IPS-18c (cell line): ENCODE measurements at regions not wholly inside any gene's neighbourhood (a gene's known extent, or its start where the extent isn't known, plus 50 kb on each side); places are given as distances from the start of the nearest gene placed in this dataset.

Experiments
- H3K4me3 ChIP-seq: 2 replicates; pipeline ENCODE4 v1.7.0; 2013; ENCODE audit warnings: low read depth, mild to moderate bottlenecking, low read length, moderate library complexity; ENCODE audit not compliant: insufficient read depth
- H3K9me3 ChIP-seq: one replicate; pipeline ENCODE4 v1.6.1; 2013; ENCODE audit warnings: mild to moderate bottlenecking, low read length, moderate library complexity; ENCODE audit not compliant: control insufficient read depth, insufficient read depth

DNA sequence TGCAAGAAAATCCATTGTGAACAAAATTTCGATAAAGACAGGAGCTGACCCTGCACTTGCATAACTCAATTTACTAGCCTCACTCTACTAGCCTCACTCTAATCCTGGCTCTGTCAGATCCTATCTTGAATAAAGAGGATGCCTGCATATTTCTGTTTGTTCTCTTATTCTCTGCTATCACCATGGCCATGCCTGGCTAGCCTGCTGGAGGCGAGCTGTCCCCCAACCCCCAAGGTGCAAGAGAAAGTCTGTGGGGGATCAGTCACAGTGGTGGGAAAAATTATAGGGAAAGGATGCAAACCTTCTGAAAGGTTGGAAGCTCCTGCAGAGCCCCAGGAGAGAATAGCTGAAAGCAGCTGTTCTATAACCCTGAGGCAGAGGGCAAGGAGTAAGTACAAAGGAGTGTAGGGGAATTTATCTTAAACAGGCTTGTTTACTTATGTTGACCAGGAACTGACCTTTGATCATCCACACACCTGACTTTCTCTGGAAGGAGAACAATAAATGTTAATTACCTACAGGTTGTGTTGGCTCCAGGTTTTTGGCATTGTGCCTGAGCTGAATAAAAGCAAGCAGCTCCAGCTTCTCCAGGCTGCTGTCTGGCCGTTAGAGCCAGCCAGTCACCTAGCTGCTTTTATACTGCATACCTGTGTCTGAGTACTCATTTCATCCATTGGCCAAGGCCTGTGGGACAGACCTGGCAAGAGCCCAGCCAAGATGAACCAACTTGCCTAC lies 137.7 kb upstream of the RASGRP1 start:
- Histone ChIP-seq H3K4me3 (no peak overlapping the region), H3K9me3 (no peaks in the 10 kb centered on the region)

GRCh38 chr15:38705436-38706219 lies 141.0 kb upstream of the RASGRP1 start:
- Histone ChIP-seq H3K9me3 (no peaks in the 10 kb centered on the region), H3K4me3 (no peak overlapping the region)

- H3K4me3 ChIP-seq, result no peak overlapping the region
- no peaks in the 10 kb centered on the region for H3K9me3 ChIP-seq
Observed at GRCh38 chr15:38706956-38707355, 142.3 kb upstream of the RASGRP1 start.

- Histone ChIP-seq H3K9me3 (no peaks in the 10 kb centered on the region), H3K4me3 (no peak overlapping the region)
Observed at GRCh38 chr15:38707802-38708671, 143.4 kb upstream of the RASGRP1 start.

- Histone ChIP-seq H3K9me3 (no peaks in the 10 kb centered on the region), H3K4me3 (no peak overlapping the region)
Observed at GRCh38 chr15:38708672-38709180, 144.1 kb upstream of the RASGRP1 start.

- H3K9me3 ChIP-seq, result no peaks in the 10 kb centered on the region
- H3K4me3 ChIP-seq, result no peak overlapping the region
Observed at GRCh38 chr15:38709196-38709595, 144.6 kb upstream of the RASGRP1 start.

DNA sequence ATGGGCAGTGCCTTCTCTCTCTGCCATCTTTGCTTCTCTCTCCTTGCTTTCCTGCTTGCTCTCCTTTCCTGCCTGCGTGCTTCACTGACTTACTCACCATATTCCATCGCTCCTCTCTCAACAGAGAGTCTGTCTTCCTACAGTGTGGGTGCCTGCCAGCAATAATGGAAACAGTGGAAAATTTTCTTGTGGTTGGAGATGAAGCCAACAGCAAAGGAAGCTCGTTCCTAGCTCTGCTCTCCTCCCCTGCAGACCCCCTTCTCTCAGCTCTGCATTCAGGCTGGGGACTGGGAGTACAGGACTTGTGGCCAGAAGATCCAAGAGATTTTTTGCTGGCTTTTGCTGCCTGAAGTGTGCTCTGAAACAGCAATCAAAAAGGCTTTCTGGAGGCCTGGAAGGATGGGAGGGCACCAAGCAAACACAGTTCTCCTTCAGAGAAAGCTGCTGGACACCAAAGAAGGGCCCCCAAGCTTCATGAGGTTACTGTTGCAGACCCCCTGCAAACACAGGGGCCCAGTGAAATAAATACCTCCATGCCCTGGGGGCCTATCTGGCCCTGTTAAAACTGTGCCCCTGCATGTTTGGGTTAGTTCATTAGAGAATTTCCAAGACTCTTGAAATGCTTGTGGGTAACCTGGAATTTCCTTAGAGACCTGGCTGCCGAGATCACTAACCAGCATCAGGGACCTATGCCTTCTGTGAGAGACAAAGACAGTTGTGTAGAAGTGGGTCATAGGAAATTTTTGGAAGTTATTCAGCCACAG lies 149.9 kb upstream of the RASGRP1 start:
- no peaks in the 10 kb centered on the region for H3K9me3 ChIP-seq
- H3K4me3 ChIP-seq, result no peak overlapping the region

GRCh38 chr15:38720893-38721567 lies 156.4 kb upstream of the RASGRP1 start:
- no peaks in the 10 kb centered on the region for H3K9me3 ChIP-seq
- H3K4me3 ChIP-seq, result no peak overlapping the region

GRCh38 chr15:38721568-38721945 lies 156.9 kb upstream of the RASGRP1 start:
- H3K4me3 ChIP-seq, result no peak overlapping the region
- no peaks in the 10 kb centered on the region for H3K9me3 ChIP-seq

GRCh38 chr15:38722236-38722635 lies 157.6 kb upstream of the RASGRP1 start:
- no peaks in the 10 kb centered on the region for H3K9me3 ChIP-seq
- H3K4me3 ChIP-seq, result no peak overlapping the region

GRCh38 chr15:38724827-38725226 lies 160.2 kb upstream of the RASGRP1 start:
- Histone ChIP-seq H3K9me3 (no peaks in the 10 kb centered on the region), H3K4me3 (no peak overlapping the region)

DNA sequence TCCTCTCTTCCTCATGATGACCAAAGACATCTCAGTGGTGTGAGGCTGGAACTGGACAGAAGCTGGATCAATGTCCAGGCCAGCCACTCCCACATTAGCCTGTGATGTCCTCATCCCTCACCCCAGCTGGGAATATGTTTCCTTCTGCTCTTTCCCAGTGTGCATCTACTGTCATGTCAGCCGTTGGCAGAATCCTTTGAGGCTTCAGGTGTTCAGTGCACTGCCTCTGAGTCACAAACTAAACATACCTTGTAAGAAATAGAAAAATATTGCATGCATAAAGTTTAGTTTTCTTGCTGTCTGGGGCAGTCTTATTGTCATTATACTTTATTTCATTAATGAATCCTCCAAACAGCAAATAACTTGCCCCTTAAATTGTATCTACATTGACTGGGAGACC lies 161.6 kb upstream of the RASGRP1 start:
- no peaks in the 10 kb centered on the region for H3K9me3 ChIP-seq

GRCh38 chr15:38733331-38733730 lies 168.7 kb upstream of the RASGRP1 start:
- Histone ChIP-seq H3K4me3 (no peak overlapping the region), H3K9me3 (peaks cover 3% of the 10 kb centered on the region)

More for the DNA sequence above, 161.6 kb upstream of the RASGRP1 start:
- H3K4me3 ChIP-seq, result no peak overlapping the region

DNA sequence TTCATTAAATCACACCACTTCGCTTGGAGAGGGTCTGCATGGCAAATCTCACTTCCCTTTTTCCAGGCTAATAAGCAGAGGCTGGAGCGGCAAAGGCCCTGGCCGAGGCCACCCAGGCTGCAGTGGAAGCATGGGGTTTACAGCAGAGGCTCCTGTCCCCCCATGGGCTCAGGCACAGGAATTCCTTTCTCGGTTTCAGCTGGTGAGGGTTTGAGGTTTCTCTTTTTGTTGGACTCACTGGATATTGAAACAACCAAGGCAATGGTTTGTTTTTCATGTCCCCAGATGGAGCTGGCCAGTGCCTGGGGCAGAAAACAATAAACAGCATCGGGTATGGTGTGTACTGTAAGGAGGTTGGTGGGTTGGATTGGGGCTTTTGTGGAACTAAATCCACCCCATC lies 175.6 kb upstream of the RASGRP1 start:
- no peak overlapping the region for H3K4me3 ChIP-seq

GRCh38 chr15:38743147-38743546 lies 178.5 kb upstream of the RASGRP1 start:
- Histone ChIP-seq H3K4me3 (no peak overlapping the region), H3K9me3 (no peaks in the 10 kb centered on the region)

More for the DNA sequence above, 175.6 kb upstream of the RASGRP1 start:
- no peaks in the 10 kb centered on the region for H3K9me3 ChIP-seq

- Histone ChIP-seq H3K4me3 (no peak overlapping the region), H3K9me3 (no peaks in the 10 kb centered on the region)
Observed at GRCh38 chr15:38745126-38745525, 180.5 kb upstream of the RASGRP1 start.
